OCI-LY3 (cell line): ENCODE measurements at regions not wholly inside any gene's neighbourhood (a gene's known extent, or its start where the extent isn't known, plus 50 kb on each side); places are given as distances from the start of the nearest gene placed in this dataset.

Experiments
- H2AFZ ChIP-seq: fragments of 200-600, 300-600 bp; shearing (Covaris generic); 2 replicates; pipeline ENCODE4 v1.6.0; 2014; ENCODE audit warnings: antibody characterized with exemption, low read depth, low read length
- H3K27ac ChIP-seq: fragments of 200-600, 300-600 bp; sonication (generic); 2 replicates; pipeline ENCODE4 v1.5.1; 2014; ENCODE audit warnings: mild to moderate bottlenecking, low read length, moderate library complexity, mixed read lengths
- H3K27me3 ChIP-seq: fragments of 200-600, 300-600 bp; sonication (generic); 2 replicates; pipeline ENCODE4 v1.6.1; 2014; ENCODE audit warnings: low read depth, low read length, mixed read lengths
- H3K36me3 ChIP-seq: fragments of 200-600, 300-600 bp; sonication (generic); replicated peaks from 2 replicates; pipeline ENCODE3; 2014; ENCODE audit warnings: low read depth, low read length, mixed read lengths
- H3K4me1 ChIP-seq: fragments of 300-600, 200-600 bp; sonication (generic); 2 replicates; pipeline ENCODE4 v1.6.1; 2014; ENCODE audit warnings: low read length, mixed read lengths
- H3K4me2 ChIP-seq: fragments of 200-600, 300-600 bp; sonication (generic); 2 replicates; pipeline ENCODE4 v1.6.1; 2014; ENCODE audit warnings: low read length, mixed read lengths
- H3K4me3 ChIP-seq: fragments of 300-600, 200-600 bp; sonication (generic); 2 replicates; pipeline ENCODE4 v1.5.1; 2014; ENCODE audit warnings: antibody characterized with exemption, mild to moderate bottlenecking, low read length, moderate library complexity
- H3K79me2 ChIP-seq: fragments of 300-600, 200-600 bp; shearing (Covaris generic); 2 replicates; pipeline ENCODE4 v1.6.1; 2014; ENCODE audit warnings: mild to moderate bottlenecking, low read length, mixed read lengths
- H3K9ac ChIP-seq: fragments of 300-600, 200-600 bp; shearing (Covaris generic); 2 replicates; pipeline ENCODE4 v1.6.0; 2014; ENCODE audit warnings: mild to moderate bottlenecking, low read length, moderate library complexity
- H3K9me3 ChIP-seq: fragments of 200-600, 300-600 bp; shearing (Covaris generic); 2 replicates; pipeline ENCODE4 v1.6.1; 2014; ENCODE audit warnings: low read length, mixed read lengths; ENCODE audit not compliant: insufficient read depth
- H4K20me1 ChIP-seq: fragments of 200-600, 300-600 bp; sonication (generic); 2 replicates; pipeline ENCODE4 v1.6.1; 2016; ENCODE audit warnings: low read length, mixed read lengths; ENCODE audit not compliant: insufficient read depth
- CTCF ChIP-seq: fragments of 200-600, 300-600 bp; sonication (generic); IDR thresholded peaks from 2 replicates; pipeline ENCODE4 v1.5.1; 2014; ENCODE audit warnings: antibody characterized with exemption, low read length, low read depth
- EZH2phosphoT487 ChIP-seq: fragments of 200-600 bp; shearing (Covaris generic); IDR thresholded peaks from 2 replicates; pipeline ENCODE4 v1.6.1; 2018; ENCODE audit warnings: antibody characterized with exemption, mixed run types, low read depth

DNA sequence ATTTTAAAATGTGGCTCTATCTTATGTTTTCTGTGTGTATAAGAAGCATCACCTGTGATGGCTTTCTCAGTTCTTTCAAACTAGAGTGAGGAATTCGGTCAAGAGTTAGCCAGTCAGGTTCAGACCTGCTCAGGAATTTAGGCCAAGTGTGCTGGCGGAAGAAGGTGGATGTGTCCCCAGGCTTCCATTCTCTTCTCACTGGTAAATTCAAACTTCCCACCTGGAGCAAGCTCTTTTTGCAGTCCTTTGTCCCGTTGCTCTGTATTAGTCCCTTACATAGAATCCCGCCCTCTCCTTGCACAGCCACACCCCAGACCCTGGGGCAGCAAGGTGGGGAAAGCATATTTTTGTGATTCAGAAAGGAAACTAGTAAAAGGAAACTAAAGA is 124.7 kb upstream of the PWP1 start:
- Histone ChIP-seq H3K27me3 (peaks cover 13% of the 10 kb centered on the region), H3K4me2 (no peak overlapping the region), H4K20me1 (no peaks in the 10 kb centered on the region), H3K4me1 (no peaks in the 10 kb centered on the region), H3K79me2 (no peaks in the 10 kb centered on the region), H3K27ac (no peak overlapping the region), H3K9ac (no peak overlapping the region), H3K36me3 (no peaks in the 10 kb centered on the region), H3K4me3 (no peak overlapping the region), H2AFZ (no peak overlapping the region), H3K9me3 (no peaks in the 10 kb centered on the region)
- no peak for TF ChIP-seq CTCF
- TF ChIP-seq EZH2phosphoT487 = no peak

GRCh38 chr12:107564946-107565345 is 120.7 kb upstream of the PWP1 start:
- Histone ChIP-seq H3K36me3 (no peaks in the 10 kb centered on the region), H3K9ac (no peak overlapping the region), H3K79me2 (no peaks in the 10 kb centered on the region), H3K9me3 (no peaks in the 10 kb centered on the region), H3K4me1 (no peaks in the 10 kb centered on the region), H4K20me1 (no peaks in the 10 kb centered on the region), H3K4me3 (no peak overlapping the region), H3K27me3 (peaks cover 13% of the 10 kb centered on the region), H3K27ac (no peak overlapping the region), H3K4me2 (no peak overlapping the region), H2AFZ (no peak overlapping the region)
- peak; percentile 30 for TF ChIP-seq CTCF
- no peak for TF ChIP-seq EZH2phosphoT487

DNA sequence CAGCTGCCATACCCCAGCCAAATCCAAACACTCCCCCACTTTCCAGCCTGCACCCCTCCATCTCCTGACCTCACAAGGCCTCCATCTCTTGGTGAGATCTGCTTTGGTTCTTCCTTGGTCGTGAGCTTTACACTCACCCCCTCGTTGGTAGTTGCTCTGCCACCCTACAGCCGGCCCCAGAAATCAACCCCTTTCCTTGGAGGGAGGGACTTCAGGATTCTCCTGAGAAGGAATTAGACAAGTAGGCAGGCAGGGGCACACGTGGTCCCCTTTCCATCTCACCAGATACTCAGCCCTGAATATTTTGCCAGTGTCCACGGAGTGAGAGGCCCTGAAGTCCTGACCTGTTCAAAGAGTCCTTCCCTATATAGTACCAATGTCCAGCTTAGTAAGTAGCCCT is 120.0 kb upstream of the PWP1 start:
- no peaks in the 10 kb centered on the region for H3K4me1 ChIP-seq
- H3K36me3 ChIP-seq = no peaks in the 10 kb centered on the region
- no peak overlapping the region for H3K4me2 ChIP-seq
- no peaks in the 10 kb centered on the region for H3K79me2 ChIP-seq
- no peaks in the 10 kb centered on the region for H4K20me1 ChIP-seq
- no peak overlapping the region for H2AFZ ChIP-seq
- no peak overlapping the region for H3K4me3 ChIP-seq
- no peak overlapping the region for H3K27ac ChIP-seq
- H3K27me3 ChIP-seq = peaks cover 13% of the 10 kb centered on the region
- no peak overlapping the region for H3K9ac ChIP-seq
- no peak for TF ChIP-seq CTCF
- TF ChIP-seq EZH2phosphoT487 = no peak
- no peaks in the 10 kb centered on the region for H3K9me3 ChIP-seq

GRCh38 chr12:107567876-107568619 is 117.6 kb upstream of the PWP1 start:
- H3K4me2 ChIP-seq = no peak overlapping the region
- H3K9me3 ChIP-seq = no peaks in the 10 kb centered on the region
- H3K27ac ChIP-seq = no peak overlapping the region
- H3K27me3 ChIP-seq = peaks cover 3% of the 10 kb centered on the region; the same call in 1 of the 2 replicates
- no peak overlapping the region for H3K9ac ChIP-seq
- no peaks in the 10 kb centered on the region for H3K4me1 ChIP-seq
- no peak overlapping the region for H2AFZ ChIP-seq
- no peaks in the 10 kb centered on the region for H3K79me2 ChIP-seq
- no peak overlapping the region for H3K4me3 ChIP-seq
- TF ChIP-seq EZH2phosphoT487 (no peak), CTCF (no peak)
- no peaks in the 10 kb centered on the region for H3K36me3 ChIP-seq
- no peaks in the 10 kb centered on the region for H4K20me1 ChIP-seq
